IPS DF 6.9 (cell line): ENCODE measurements at regions not wholly inside any gene's neighbourhood (a gene's known extent, or its start where the extent isn't known, plus 50 kb on each side); places are given as distances from the start of the nearest gene placed in this dataset.

Experiments used
- DNase-seq: peaks from one replicate; pipeline ENCODE4 v3.0.0-alpha.2; 2013; ENCODE audit warnings: low read depth, low spot score
- H3K27ac ChIP-seq: one replicate; pipeline ENCODE4 v1.5.1; 2013; ENCODE audit warnings: low read length, control low read depth
- H3K27me3 ChIP-seq: 2 replicates; pipeline ENCODE4 v1.6.1; 2013; ENCODE audit warnings: mild to moderate bottlenecking, low read length; ENCODE audit not compliant: control insufficient read depth, insufficient read depth
- H3K36me3 ChIP-seq: 2 replicates; pipeline ENCODE4 v1.6.1; 2013; ENCODE audit warnings: low read length; ENCODE audit not compliant: control insufficient read depth, insufficient read depth
- H3K4me1 ChIP-seq: 2 replicates; pipeline ENCODE4 v1.6.1; 2013; ENCODE audit warnings: low read length; ENCODE audit not compliant: control insufficient read depth, insufficient read depth
- H3K4me3 ChIP-seq: 2 replicates; pipeline ENCODE4 v1.5.1; 2013; ENCODE audit warnings: mild to moderate bottlenecking, low read length
- H3K9me3 ChIP-seq: 2 replicates; pipeline ENCODE4 v1.6.1; 2013; ENCODE audit warnings: low read length, inconsistent platforms; ENCODE audit not compliant: control insufficient read depth, insufficient read depth
- WGBS: extraction: QIAGEN DNeasy Blood & Tissue Kit; methylation state at CpG from one replicate; pipeline ENCODE4 v1.1.7; 2013; ENCODE audit warnings: mixed read lengths, missing lambda C conversion rate; ENCODE audit not compliant: insufficient read length, insufficient coverage; 5-methylcytosine and 5-hydroxymethylcytosine counted together

DNA sequence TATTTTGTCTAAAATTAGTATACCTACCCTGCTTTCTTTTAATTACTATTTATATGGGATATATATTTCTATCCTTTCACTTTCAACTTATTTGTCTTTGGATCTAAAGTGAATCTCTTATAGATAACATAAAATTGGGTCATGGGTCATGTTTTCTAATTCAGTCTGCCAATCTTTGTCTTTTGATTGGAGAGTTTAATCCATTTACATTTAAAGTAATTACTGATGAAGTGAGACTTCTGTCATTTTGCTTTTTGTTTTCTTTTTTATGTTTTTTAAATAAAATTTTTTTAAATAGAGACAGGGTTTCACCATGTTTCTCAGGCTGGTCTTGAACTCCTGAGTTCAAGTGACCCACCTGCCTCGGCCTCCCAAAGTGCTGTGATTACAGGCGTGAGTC is 50.5 kb upstream of the PRDM1 start:
- no peaks in the 10 kb centered on the region for H3K9me3 ChIP-seq
- no peaks in the 10 kb centered on the region for H3K27me3 ChIP-seq
- DNase-seq: no peak
- no peak overlapping the region for H3K27ac ChIP-seq
- no peaks in the 10 kb centered on the region for H3K36me3 ChIP-seq
- no peak overlapping the region for H3K4me3 ChIP-seq
- no CpG with 5 or more reads among the region's 2 CpGs for WGBS
- no peaks in the 10 kb centered on the region for H3K4me1 ChIP-seq

DNA sequence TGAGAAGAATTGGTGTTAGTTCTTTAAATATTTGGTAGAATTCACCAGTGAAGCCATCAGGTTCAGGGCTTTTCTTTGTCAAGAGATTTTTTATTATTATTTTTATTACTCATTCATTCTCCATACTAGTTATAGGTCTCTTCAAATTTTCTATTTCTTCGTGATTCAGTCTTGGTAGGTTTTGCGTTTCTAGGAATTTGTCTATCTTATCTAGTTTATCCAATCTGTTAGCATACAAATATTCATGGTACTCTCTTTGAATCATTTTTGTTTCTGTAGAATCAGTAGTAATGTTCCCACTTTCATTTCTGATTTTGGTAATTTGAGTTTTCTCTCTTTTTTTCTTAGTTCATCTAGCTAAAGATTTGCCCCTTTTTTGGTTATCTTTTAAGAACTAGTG is 52.3 kb upstream of the PRDM1 start:
- Histone ChIP-seq H3K4me1 (no peaks in the 10 kb centered on the region), H3K27me3 (no peaks in the 10 kb centered on the region), H3K4me3 (no peak overlapping the region), H3K9me3 (no peaks in the 10 kb centered on the region), H3K27ac (no peak overlapping the region), H3K36me3 (no peaks in the 10 kb centered on the region)
- DNase-seq: no peak
- WGBS: no CpG with 5 or more reads among the region's 2 CpGs

DNA sequence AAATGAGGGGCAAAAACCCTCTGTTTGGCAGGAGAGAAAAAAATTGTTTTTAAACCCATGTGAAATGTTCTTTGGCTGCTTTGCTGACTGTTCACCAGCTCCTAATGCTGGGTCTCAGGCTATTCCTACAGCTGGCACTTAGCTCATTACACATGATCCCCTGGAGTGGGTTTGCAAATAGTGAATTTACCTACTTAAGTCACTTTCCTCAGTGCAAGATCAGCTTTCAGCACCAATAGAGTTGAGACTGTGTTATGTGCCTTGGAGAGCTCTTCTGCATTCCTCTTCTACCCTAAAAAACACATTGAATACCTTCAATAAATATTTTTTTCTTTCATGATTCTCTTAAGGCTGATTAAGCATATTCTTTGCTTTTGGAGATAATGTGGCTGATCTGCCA is 58.4 kb upstream of the PRDM1 start:
- Histone ChIP-seq H3K9me3 (no peaks in the 10 kb centered on the region), H3K4me1 (peaks cover 1% of the 10 kb centered on the region; the same call in 1 of the 2 replicates), H3K27ac (no peak overlapping the region), H3K27me3 (no peaks in the 10 kb centered on the region), H3K36me3 (no peaks in the 10 kb centered on the region), H3K4me3 (no peak overlapping the region)
- DNase-seq: no peak

DNA sequence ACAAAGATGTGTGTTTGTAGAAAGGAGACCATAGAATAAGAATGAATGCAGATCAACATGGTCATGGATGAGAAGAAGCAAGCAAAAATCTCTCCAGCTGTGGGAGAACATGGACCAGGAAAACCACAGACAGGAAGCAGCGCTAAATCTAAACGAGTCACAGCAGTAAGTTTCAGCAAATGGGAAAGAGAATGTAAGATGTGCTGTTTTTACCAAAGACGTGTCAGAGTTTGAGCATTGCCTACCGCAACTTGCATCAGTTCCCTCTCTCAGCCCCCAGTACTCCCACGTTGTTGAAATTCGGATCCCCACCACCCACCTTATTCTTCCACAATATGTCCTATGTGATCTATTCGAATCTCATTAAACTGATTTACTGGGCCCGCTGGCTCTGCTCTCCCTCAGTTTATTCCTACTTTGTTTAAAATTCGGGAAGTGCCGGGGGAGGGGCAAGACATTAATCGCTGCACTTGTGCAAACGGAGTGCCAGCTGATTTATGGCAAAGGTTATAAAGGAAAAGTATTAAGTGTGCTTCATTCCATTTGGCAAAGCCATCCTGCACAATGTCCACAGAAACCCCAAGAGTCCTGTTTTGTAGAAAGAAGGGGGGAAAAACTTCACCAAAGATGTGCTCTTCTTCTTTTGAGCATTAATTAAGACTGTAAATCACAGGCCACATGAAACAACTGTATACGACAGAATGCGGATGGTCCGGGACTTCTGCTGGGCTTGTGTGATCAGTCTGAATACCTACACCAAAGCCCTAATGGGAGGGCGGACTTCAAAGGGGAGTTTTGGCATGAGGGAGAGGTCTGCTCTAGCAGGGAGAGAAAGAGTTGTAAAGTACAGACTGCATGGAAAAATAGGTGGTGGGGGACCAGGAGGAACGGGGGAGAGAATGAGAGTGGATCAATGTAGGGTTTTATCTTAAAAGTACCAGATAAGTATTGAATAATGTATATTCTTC is 59.1 kb upstream of the PRDM1 start:
- no CpG with 5 or more reads among the region's 17 CpGs for WGBS
- no peak for DNase-seq
- H3K27me3 ChIP-seq: no peaks in the 10 kb centered on the region

DNA sequence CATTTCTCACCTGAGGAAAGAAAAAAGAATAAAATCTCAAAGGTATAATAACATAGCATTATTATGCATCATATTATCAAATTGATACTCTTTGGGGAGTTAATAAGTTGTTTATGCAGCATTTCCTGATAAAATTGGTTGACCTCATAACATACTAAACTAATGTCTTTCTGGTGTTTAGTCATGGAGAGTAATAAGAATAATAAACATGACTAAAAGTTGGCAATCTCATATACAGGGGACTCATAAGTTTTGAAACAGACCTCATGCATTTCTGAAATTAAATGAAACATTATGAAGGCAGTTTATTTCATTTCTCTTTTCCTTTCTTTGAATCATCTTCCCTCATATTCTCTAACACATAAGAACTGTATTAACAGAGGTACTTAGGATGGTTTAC is 60.5 kb upstream of the PRDM1 start:
- Histone ChIP-seq H3K27me3 (no peaks in the 10 kb centered on the region), H3K4me1 (peaks cover 1% of the 10 kb centered on the region; the same call in 1 of the 2 replicates), H3K36me3 (no peaks in the 10 kb centered on the region), H3K27ac (no peak overlapping the region), H3K4me3 (no peak overlapping the region), H3K9me3 (no peaks in the 10 kb centered on the region)
- no peak for DNase-seq

More for the DNA sequence above, 59.1 kb upstream of the PRDM1 start:
- Histone ChIP-seq H3K4me3 (no peak overlapping the region), H3K4me1 (peaks cover 1% of the 10 kb centered on the region; the same call in 1 of the 2 replicates), H3K27ac (no peak overlapping the region), H3K36me3 (no peaks in the 10 kb centered on the region), H3K9me3 (no peaks in the 10 kb centered on the region)

DNA sequence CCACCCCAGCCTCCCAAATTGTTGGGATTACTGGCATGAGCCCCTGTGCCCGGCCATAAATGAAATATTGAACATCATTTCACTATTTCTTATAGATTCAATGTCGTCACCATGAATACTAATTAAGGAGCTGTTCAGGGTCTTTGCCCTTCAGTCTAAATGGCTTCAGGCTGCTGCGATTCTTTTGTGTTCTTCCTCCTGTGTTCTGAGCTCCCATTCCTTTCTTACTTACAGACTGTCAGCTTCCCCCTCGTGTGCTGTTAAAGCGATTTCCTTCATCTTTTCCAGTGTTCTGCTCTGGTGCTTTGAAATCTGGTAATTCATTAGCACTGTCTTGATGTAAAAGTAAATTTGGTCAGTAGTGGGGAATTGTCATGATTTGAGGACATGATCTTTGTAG is 63.3 kb upstream of the PRDM1 start:
- no peak for DNase-seq
- H3K9me3 ChIP-seq: no peaks in the 10 kb centered on the region
- peaks cover 1% of the 10 kb centered on the region; the same call in 1 of the 2 replicates for H3K4me1 ChIP-seq
- no peak overlapping the region for H3K27ac ChIP-seq
- H3K27me3 ChIP-seq: no peaks in the 10 kb centered on the region
- no peaks in the 10 kb centered on the region for H3K36me3 ChIP-seq
- H3K4me3 ChIP-seq: no peak overlapping the region
- WGBS: no CpG with 5 or more reads among the region's 5 CpGs

DNA sequence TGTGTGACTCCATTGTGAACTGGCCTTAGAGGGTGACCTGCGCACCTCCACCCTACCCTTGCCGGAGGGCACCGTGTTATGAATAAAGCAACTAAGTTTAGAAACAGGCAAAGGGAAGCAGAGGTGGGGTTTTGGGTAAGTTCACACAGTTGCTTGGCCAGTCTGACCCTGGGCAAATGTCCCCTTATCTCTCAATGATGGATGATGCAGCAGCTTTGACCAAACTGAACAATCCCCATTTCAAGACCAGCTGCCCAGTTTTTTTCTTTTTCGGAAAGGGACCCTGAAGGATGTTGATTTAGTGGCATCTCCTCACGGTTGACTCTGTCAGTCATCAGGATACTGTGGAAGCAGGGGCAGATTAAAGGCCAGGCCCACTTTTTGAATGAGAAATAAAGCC is 68.7 kb upstream of the PRDM1 start:
- H3K36me3 ChIP-seq: no peaks in the 10 kb centered on the region
- H3K27ac ChIP-seq: no peak overlapping the region
- no CpG with 5 or more reads among the region's 5 CpGs for WGBS
- H3K4me3 ChIP-seq: no peak overlapping the region
- H3K27me3 ChIP-seq: no peaks in the 10 kb centered on the region
- no peak for DNase-seq
- H3K4me1 ChIP-seq: no peaks in the 10 kb centered on the region
- H3K9me3 ChIP-seq: no peaks in the 10 kb centered on the region

DNA sequence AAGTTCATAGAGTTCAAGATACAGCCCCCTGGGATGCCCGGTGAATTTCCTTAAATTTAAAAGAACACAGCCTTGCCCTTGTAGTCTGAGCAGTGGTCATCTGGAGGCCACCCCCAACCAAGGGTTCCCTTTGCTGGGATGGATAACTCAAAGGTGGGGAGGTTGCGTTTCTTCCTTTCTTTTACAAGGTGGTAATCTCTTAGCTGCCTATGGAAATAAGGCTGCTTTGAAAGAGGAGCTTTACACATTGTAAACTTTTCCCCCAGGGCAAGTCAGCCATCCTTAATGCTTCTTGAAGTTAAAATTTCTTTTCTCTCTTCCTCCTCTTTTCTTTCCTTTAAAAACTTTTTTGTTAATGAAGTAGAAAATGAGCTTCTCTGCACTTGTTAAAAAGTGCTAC is 71.2 kb upstream of the PRDM1 start:
- Histone ChIP-seq H3K27ac (no peak overlapping the region), H3K36me3 (no peaks in the 10 kb centered on the region), H3K4me1 (no peaks in the 10 kb centered on the region), H3K9me3 (no peaks in the 10 kb centered on the region), H3K4me3 (no peak overlapping the region), H3K27me3 (no peaks in the 10 kb centered on the region)
- DNase-seq: no peak
- WGBS: no CpG with 5 or more reads among the region's 2 CpGs

DNA sequence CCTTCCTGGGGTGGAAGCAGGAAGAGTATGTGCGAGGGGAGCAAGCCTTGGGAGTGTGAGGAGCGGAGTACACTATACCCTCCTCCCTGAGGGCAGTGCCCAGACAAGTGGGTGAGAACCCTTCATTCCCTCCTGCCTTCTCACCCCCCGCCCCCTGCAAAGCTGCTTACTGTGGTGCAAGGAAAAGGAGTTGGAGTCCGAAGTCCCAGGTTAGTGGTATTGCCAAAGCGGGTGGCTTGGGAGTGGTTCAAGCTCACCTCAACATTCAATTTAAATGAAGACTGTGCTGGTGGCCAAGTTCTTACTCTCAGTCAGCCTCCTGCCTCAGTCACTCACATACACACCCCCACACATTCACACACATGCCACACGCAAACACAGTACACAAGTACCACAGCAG is 74.7 kb upstream of the PRDM1 start:
- H3K4me1 ChIP-seq: peaks cover 2% of the 10 kb centered on the region; the same call in 1 of the 2 replicates
- DNase-seq: no peak
- no peak overlapping the region for H3K27ac ChIP-seq
- H3K4me3 ChIP-seq: no peak overlapping the region
- no peaks in the 10 kb centered on the region for H3K36me3 ChIP-seq
- 100% methylated on average over 1 of the region's 6 CpGs for WGBS
- H3K9me3 ChIP-seq: no peaks in the 10 kb centered on the region
- H3K27me3 ChIP-seq: no peaks in the 10 kb centered on the region

DNA sequence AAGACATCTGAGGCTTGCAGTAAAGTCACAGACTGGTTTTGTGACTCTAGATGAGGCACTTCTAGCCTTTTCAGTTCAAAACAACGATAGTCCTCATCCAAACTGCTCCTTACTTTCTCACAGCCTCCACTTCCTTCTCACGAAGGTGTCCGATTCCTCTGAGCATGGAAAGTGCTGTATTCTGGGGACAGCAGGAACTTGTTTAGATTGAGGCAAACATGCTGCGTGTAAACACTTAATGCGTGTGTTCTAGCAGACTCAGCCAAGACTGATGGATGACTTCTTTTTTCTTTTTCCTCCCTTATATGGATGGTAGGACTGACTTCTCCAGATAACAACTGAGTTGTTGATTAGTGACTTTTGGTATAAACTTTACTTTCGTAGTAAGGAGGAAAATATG is 80.2 kb upstream of the PRDM1 start:
- no peak overlapping the region for H3K27ac ChIP-seq
- peaks cover 3% of the 10 kb centered on the region; the same call in 1 of the 2 replicates for H3K4me1 ChIP-seq
- no peaks in the 10 kb centered on the region for H3K36me3 ChIP-seq
- no peak for DNase-seq
- H3K27me3 ChIP-seq: no peaks in the 10 kb centered on the region; the same call in 1 of the 2 replicates
- H3K4me3 ChIP-seq: no peak overlapping the region
- no CpG with 5 or more reads among the region's 6 CpGs for WGBS
- H3K9me3 ChIP-seq: no peaks in the 10 kb centered on the region

DNA sequence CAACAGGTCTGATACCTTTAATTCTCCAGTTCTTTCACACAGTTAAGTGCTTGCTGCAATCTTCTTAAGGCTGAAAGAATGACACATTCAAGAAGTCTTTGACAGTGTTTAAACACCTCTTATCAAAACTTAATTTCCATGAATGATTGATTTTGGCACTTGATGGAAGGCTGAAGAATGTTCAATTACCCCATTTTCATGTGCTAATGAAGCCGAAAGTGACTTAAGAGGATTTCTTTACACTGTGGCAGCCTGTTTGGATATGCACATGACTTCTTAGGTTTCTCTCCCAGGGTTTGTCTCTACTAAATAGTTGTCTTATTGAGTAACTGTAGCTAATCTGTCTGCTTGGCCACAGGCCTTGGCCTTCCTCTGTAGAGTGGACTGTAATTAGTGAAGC is 81.1 kb upstream of the PRDM1 start:
- Histone ChIP-seq H3K27ac (no peak overlapping the region), H3K9me3 (no peaks in the 10 kb centered on the region), H3K4me1 (peaks cover 3% of the 10 kb centered on the region; the same call in 1 of the 2 replicates), H3K36me3 (no peaks in the 10 kb centered on the region), H3K27me3 (no peaks in the 10 kb centered on the region; the same call in 1 of the 2 replicates), H3K4me3 (no peak overlapping the region)
- no CpG with 5 or more reads among the region's 1 CpG for WGBS
- no peak for DNase-seq
